Small intestine (tissue), 7 donors: ENCODE measurements at regions not wholly inside any gene's neighbourhood (a gene's known extent, or its start where the extent isn't known, plus 50 kb on each side); places are given as distances from the start of the nearest gene placed in this dataset.
"Not testable (repeated sequence)": the region's sequence is repeated elsewhere in the genome, so short reads cannot be mapped to it uniquely, and the experiment has no call there.

ENCODE experiments used
- DNase-seq, 2 donors: peaks; one replicate each; pipeline versions ENCODE4 v3.0.0 to v3.0.0-alpha.2; 2013
- FAIRE-seq: peaks from 2 replicates; lab custom pipeline; 2012; peaks lifted over from hg19 to GRCh38; lab: Jason Lieb, UNC
- H3K27ac ChIP-seq, 3 donors: one replicate each; pipeline ENCODE4 v1.5.1; 2013; ENCODE audit warnings: low read length in 2 of 3, mild to moderate bottlenecking in 2 of 3, control low read depth in 1 of 3, inconsistent platforms in 1 of 3, low read depth in 1 of 3, moderate library complexity in 1 of 3
- H3K27me3 ChIP-seq, 3 donors: one replicate each; pipeline ENCODE4 v1.6.1; 2013; ENCODE audit warnings: low read length in 3 of 3, inconsistent platforms in 1 of 3; ENCODE audit not compliant: control insufficient read depth in 3 of 3, insufficient read depth in 3 of 3
- H3K36me3 ChIP-seq, 3 donors: one replicate each; pipeline ENCODE4 v1.6.1; 2013; ENCODE audit warnings: low read length in 3 of 3, inconsistent platforms in 1 of 3, low read depth in 1 of 3, mild to moderate bottlenecking in 1 of 3, moderate library complexity in 1 of 3; ENCODE audit not compliant: control insufficient read depth in 3 of 3, insufficient read depth in 2 of 3
- H3K4me1 ChIP-seq, 3 donors: one replicate each; pipeline ENCODE4 v1.6.1; 2013; ENCODE audit warnings: low read length in 2 of 3, inconsistent platforms in 1 of 3, low read depth in 1 of 3, mild to moderate bottlenecking in 1 of 3, moderate library complexity in 1 of 3; ENCODE audit not compliant: control insufficient read depth in 3 of 3, insufficient read depth in 2 of 3
- H3K4me3 ChIP-seq, 3 donors: one replicate each; pipeline ENCODE4 v1.5.1; 2013; ENCODE audit warnings: low read length in 3 of 3, control low read depth in 1 of 3, inconsistent platforms in 1 of 3, low read depth in 1 of 3, mild to moderate bottlenecking in 1 of 3, moderate library complexity in 1 of 3
- H3K9me3 ChIP-seq, 2 donors: one replicate each; pipeline ENCODE4 v1.6.1; 2013; ENCODE audit warnings: low read depth in 1 of 2, low read length in 1 of 2; ENCODE audit not compliant: control insufficient read depth in 2 of 2, insufficient read depth in 1 of 2
- WGBS, 3 donors: extraction: QIAGEN DNeasy Blood & Tissue Kit; methylation state at CpG; one replicate each; pipeline ENCODE4 v1.1.7; 2013; 5-methylcytosine and 5-hydroxymethylcytosine counted together
- donor health status: healthy with polysubstance abuse.
- donor health status: control.
- donor health status: control.
- donor health status: Bipolar disorder and iron deficiency.
- donor health status: healthy.

DNA sequence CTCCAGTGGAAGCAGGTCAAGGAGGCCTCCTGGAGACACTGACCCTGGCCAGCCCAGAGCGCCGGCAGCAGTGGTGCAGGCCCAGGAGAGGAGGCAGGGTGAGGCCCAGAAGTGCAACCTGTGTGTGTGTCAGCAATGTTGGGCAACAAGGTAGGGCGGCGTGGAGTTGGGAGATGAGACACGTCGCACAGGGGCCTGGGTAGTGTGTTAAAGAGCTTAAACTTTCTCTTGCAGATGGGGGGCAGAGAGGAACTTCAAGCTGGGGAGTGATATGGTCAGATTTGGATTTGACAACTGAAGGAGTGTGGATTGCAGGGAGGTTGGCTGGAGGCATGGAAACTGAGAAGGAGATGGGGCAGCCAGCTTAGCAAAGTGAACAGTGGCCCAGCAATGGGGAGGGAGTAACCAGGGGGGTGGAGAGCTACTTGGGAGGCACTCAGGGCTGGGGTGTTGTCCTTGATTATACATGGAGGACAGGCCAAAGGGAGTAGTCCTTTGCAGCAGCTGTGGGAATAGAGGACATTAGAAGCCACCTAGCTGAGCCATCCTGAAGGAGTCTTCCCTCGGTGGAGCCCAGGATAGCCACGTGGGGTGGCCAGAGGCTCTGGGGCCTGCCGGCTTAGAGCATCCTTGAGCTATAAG lies 278.6 kb upstream of the HS6ST1 start:
- DNase-seq (no peak), FAIRE-seq (no peak)
- H3K9me3 ChIP-seq: no peaks in the 10 kb centered on the region
- H3K4me3 ChIP-seq: no peak overlapping the region
- H3K27ac ChIP-seq: no peak overlapping the region
- no peaks in the 10 kb centered on the region for H3K27me3 ChIP-seq
- no peaks in the 10 kb centered on the region for H3K36me3 ChIP-seq
- peaks cover 0 to 46% (median 0%) of the 10 kb centered on the region in 3 donors for H3K4me1 ChIP-seq
- WGBS, 3 donors: 86 to 88% (median 88%) methylated on average over 9 of the region's 9 CpGs

- not testable (repeated sequence) for DNase-seq, H3K4me3 ChIP-seq, H3K27ac ChIP-seq, H3K36me3 ChIP-seq, FAIRE-seq, H3K9me3 ChIP-seq, H3K27me3 ChIP-seq
- H3K4me1 ChIP-seq: peaks cover 0 to 47% (median 0%) of the 10 kb centered on the region in 3 donors
- WGBS, 3 donors: 82 to 89% (median 84%) methylated on average over 1 of the region's 1 CpG
Observed at GRCh38 chr2:128598260-128598659, 279.6 kb upstream of the HS6ST1 start.

DNA sequence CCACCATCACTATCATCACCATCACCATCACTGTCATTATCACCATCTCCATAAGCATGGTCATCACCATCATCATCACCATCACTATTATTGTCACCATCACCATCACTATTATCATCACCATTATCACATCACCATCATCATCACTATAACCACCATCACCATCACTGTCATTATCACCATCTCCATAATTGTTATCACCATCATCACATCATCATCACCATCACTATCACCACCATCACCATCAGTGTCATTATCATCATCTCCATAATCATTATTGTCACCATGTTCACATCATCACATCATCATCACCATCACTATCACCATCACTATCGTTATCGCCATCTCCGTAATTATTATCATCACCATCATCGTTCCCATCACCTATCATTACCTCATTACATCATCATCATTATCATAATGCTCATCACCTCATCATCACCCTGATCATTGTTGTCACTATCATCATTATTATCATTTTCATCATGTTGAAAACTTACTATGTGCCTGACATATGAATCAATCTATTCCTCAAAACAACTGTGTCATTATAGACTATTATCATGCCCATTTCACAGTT lies 280.3 kb upstream of the HS6ST1 start:
- peaks cover 0 to 44% (median 0%) of the 10 kb centered on the region in 3 donors for H3K4me1 ChIP-seq
- no peak for DNase-seq
- no peaks in the 10 kb centered on the region for H3K36me3 ChIP-seq
- H3K4me3 ChIP-seq: no peak overlapping the region
- no peaks in the 10 kb centered on the region for H3K9me3 ChIP-seq
- no peak overlapping the region for H3K27ac ChIP-seq
- FAIRE-seq: no peak
- WGBS, 3 donors: 94 to 98% (median 95%) methylated on average over 4 of the region's 4 CpGs
- H3K27me3 ChIP-seq: no peaks in the 10 kb centered on the region

GRCh38 chr2:128599700-128600099 lies 281.0 kb upstream of the HS6ST1 start:
- Histone ChIP-seq H3K27ac (no peak overlapping the region), H3K4me1 (peaks cover 0 to 37% (median 0%) of the 10 kb centered on the region in 3 donors), H3K36me3 (no peaks in the 10 kb centered on the region), H3K4me3 (no peak overlapping the region), H3K9me3 (no peaks in the 10 kb centered on the region), H3K27me3 (no peaks in the 10 kb centered on the region)
- WGBS, 3 donors: 86 to 91% (median 87%) methylated on average over 8 of the region's 8 CpGs
- no peak for DNase-seq
- no peak for FAIRE-seq

GRCh38 chr2:128600581-128601297 lies 282.1 kb upstream of the HS6ST1 start:
- DNase-seq: no peak
- no peaks in the 10 kb centered on the region for H3K9me3 ChIP-seq
- WGBS, 3 donors: 80 to 85% (median 83%) methylated on average over 15 of the region's 15 CpGs
- FAIRE-seq: no peak
- H3K27me3 ChIP-seq: no peaks in the 10 kb centered on the region
- no peak overlapping the region for H3K4me3 ChIP-seq
- H3K36me3 ChIP-seq: no peaks in the 10 kb centered on the region
- no peak overlapping the region for H3K27ac ChIP-seq
- H3K4me1 ChIP-seq: peaks cover 0 to 28% (median 0%) of the 10 kb centered on the region in 3 donors

DNA sequence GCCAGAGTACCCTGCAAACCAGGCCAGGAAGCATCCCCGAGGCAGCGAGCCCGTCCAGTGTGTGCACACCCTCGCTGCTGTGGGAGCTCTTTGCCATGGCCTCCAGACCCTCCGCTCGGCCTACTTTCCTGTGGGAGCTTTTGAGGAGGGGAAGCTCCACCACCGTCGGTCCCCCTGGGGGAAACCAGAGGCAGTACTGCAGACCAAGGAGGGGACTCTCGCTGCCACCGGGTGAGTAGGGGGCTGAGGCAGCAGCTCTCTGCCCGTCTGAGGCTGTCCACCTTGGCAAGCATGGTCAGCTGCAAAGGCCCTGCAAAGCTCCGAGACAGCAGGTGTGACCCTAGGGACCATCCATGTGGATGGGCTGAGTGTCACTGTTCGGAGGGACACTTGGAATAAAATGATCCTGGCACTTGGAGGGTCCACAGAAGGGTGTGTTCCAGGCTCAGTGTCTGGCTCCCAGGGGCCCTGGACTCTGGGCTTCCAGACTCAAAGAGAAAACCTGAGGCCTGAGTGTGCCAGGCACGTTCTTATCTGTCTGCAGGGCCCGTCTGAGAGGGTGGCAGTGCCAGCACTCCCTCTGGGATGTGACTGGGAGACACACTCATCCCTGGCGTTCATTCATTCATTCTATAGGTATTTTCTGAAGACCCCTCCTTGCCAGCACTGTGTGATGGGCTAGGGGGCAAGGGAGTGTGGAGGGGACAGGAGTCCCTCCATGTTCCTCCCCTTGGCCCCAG lies 282.8 kb upstream of the HS6ST1 start:
- FAIRE-seq: no peak
- 78 to 89% (median 79%) methylated on average over 16 of the region's 16 CpGs for WGBS, 3 donors
- no peaks in the 10 kb centered on the region for H3K36me3 ChIP-seq
- no peak overlapping the region for H3K27ac ChIP-seq
- no peaks in the 10 kb centered on the region for H3K9me3 ChIP-seq
- no peak overlapping the region for H3K4me3 ChIP-seq
- no peak for DNase-seq
- peaks cover 0 to 22% (median 0%) of the 10 kb centered on the region in 3 donors for H3K4me1 ChIP-seq
- no peaks in the 10 kb centered on the region for H3K27me3 ChIP-seq

GRCh38 chr2:128602038-128602698 lies 283.5 kb upstream of the HS6ST1 start:
- DNase-seq: peak; percentile 46 to 54
- H3K9me3 ChIP-seq: no peaks in the 10 kb centered on the region
- H3K27me3 ChIP-seq: no peaks in the 10 kb centered on the region
- no peak overlapping the region for H3K4me3 ChIP-seq
- peak overlapping the region in 1 of 3 donors; percentile 2 for H3K27ac ChIP-seq
- FAIRE-seq: no peak
- WGBS, 3 donors: 32 to 81% (median 63%) methylated on average over 11 of the region's 11 CpGs
- H3K36me3 ChIP-seq: no peaks in the 10 kb centered on the region
- peaks cover 0 to 22% (median 0%) of the 10 kb centered on the region in 3 donors for H3K4me1 ChIP-seq

GRCh38 chr2:128602699-128603101 lies 284.0 kb upstream of the HS6ST1 start:
- H3K4me1 ChIP-seq: peaks cover 0 to 22% (median 0%) of the 10 kb centered on the region in 3 donors
- DNase-seq: peak in 1 of 2 donors; percentile 40
- no peak overlapping the region for H3K27ac ChIP-seq
- WGBS, 3 donors: 49 to 90% (median 69%) methylated on average over 14 of the region's 14 CpGs
- H3K27me3 ChIP-seq: no peaks in the 10 kb centered on the region
- H3K4me3 ChIP-seq: no peak overlapping the region
- no peaks in the 10 kb centered on the region for H3K36me3 ChIP-seq
- no peak for FAIRE-seq
- no peaks in the 10 kb centered on the region for H3K9me3 ChIP-seq
